OCI-LY1 (cell line): ENCODE measurements at regions not wholly inside any gene's neighbourhood (a gene's known extent, or its start where the extent isn't known, plus 50 kb on each side); places are given as distances from the start of the nearest gene placed in this dataset.

Experiments used
- H2AFZ ChIP-seq: fragments of 200-600 bp; sonication (generic), shearing (Covaris generic); 2 replicates; pipeline ENCODE4 v1.6.0; 2014; ENCODE audit warnings: antibody characterized with exemption, mild to moderate bottlenecking, low read length
- H3F3A ChIP-seq: fragments of 200-600 bp; sonication (generic), shearing (Covaris generic); 2 replicates; pipeline ENCODE4 v1.6.0; 2014; ENCODE audit warnings: mild to moderate bottlenecking, antibody characterized with exemption, low read length, moderate library complexity; ENCODE audit not compliant: insufficient read depth
- H3K27ac ChIP-seq: fragments of 200-600 bp; sonication (generic); 2 replicates; pipeline ENCODE4 v1.5.1; 2014; ENCODE audit warnings: low read length, mixed run types, mild to moderate bottlenecking, low read depth; ENCODE audit not compliant: poor library complexity, severe bottlenecking
- H3K27me3 ChIP-seq: fragments of 200-600 bp; sonication (generic); 2 replicates; pipeline ENCODE4 v1.6.0; 2014; ENCODE audit warnings: antibody characterized with exemption, mild to moderate bottlenecking, low read length, moderate library complexity; ENCODE audit not compliant: insufficient read depth
- H3K36me3 ChIP-seq: fragments of 200-600 bp; sonication (generic); 2 replicates; pipeline ENCODE4 v1.6.1; 2014; ENCODE audit warnings: mild to moderate bottlenecking, antibody characterized with exemption, low read length, moderate library complexity, mixed read lengths; ENCODE audit not compliant: insufficient read depth
- H3K4me1 ChIP-seq: fragments of 200-600 bp; sonication (generic); 2 replicates; pipeline ENCODE4 v1.5.1; 2014; ENCODE audit warnings: mild to moderate bottlenecking, low read length, moderate library complexity; ENCODE audit not compliant: insufficient read depth, severe bottlenecking
- H3K4me2 ChIP-seq: fragments of 200-600 bp; sonication (generic), shearing (Covaris generic); 2 replicates; pipeline ENCODE4 v1.6.1; 2014; ENCODE audit warnings: low read length
- H3K4me3 ChIP-seq: fragments of 200-600 bp; sonication (generic); 2 replicates; pipeline ENCODE4 v1.5.1; 2014; ENCODE audit warnings: low read length, low read depth, mild to moderate bottlenecking, mixed read lengths; ENCODE audit not compliant: poor library complexity, severe bottlenecking
- H3K79me2 ChIP-seq: fragments of 200-600 bp; shearing (Covaris generic); 2 replicates; pipeline ENCODE4 v1.6.1; 2016; ENCODE audit warnings: mixed run types, low read length, mixed read lengths; ENCODE audit not compliant: insufficient read depth
- H3K9ac ChIP-seq: fragments of 200-600 bp; sonication (generic), shearing (Covaris generic); 2 replicates; pipeline ENCODE4 v1.6.1; 2014; ENCODE audit warnings: mild to moderate bottlenecking, low read length, mixed read lengths
- H3K9me2 ChIP-seq: fragments of 200-600 bp; sonication (generic), shearing (Covaris generic); 2 replicates; pipeline ENCODE4 v1.6.1; 2014; ENCODE audit warnings: low read depth, mild to moderate bottlenecking, low read length, mixed read lengths
- H3K9me3 ChIP-seq: fragments of 200-600 bp; shearing (Covaris generic); 2 replicates; pipeline ENCODE4 v1.6.1; 2014; ENCODE audit warnings: low read length, mixed read lengths
- H4K20me1 ChIP-seq: fragments of 200-600 bp; sonication (generic), shearing (Covaris generic); 2 replicates; pipeline ENCODE4 v1.6.0; 2016; ENCODE audit warnings: mild to moderate bottlenecking, low read length; ENCODE audit not compliant: insufficient read depth
- CTCF ChIP-seq: fragments of 200-600 bp; sonication (generic), shearing (Covaris generic); IDR thresholded peaks from 2 replicates; pipeline ENCODE4 v1.5.1; 2017; ENCODE audit warnings: mild to moderate bottlenecking, antibody characterized with exemption, low read length, moderate library complexity, mixed read lengths
- EZH2 ChIP-seq: fragments of 200-600 bp; sonication (generic), shearing (Covaris generic); IDR thresholded peaks from 2 replicates; pipeline ENCODE4 v1.8.0; 2017; ENCODE audit warnings: borderline replicate concordance, mixed run types, mild to moderate bottlenecking, antibody characterized with exemption, low read length, moderate library complexity, mixed read lengths

GRCh38 chr9:21592063-21592338 is 109.9 kb upstream of the IFNE start:
- Histone ChIP-seq H3K36me3 (no peaks in the 10 kb centered on the region), H2AFZ (no peak overlapping the region), H3K4me2 (no peak overlapping the region), H3K27me3 (no peaks in the 10 kb centered on the region), H3K4me1 (no peaks in the 10 kb centered on the region), H4K20me1 (no peaks in the 10 kb centered on the region), H3K9me3 (no peaks in the 10 kb centered on the region), H3K9me2 (no peaks in the 10 kb centered on the region), H3K27ac (no peak overlapping the region), H3F3A (no peaks in the 10 kb centered on the region), H3K9ac (no peak overlapping the region), H3K4me3 (no peak overlapping the region), H3K79me2 (no peaks in the 10 kb centered on the region)
- no peak for TF ChIP-seq EZH2

GRCh38 chr9:21597284-21597683 is 115.2 kb upstream of the IFNE start:
- Histone ChIP-seq H3K9ac (no peak overlapping the region), H3K4me2 (no peak overlapping the region), H3K27ac (no peak overlapping the region), H3K27me3 (no peaks in the 10 kb centered on the region), H3K4me3 (no peak overlapping the region), H3F3A (no peaks in the 10 kb centered on the region), H2AFZ (no peak overlapping the region), H3K36me3 (no peaks in the 10 kb centered on the region), H4K20me1 (no peaks in the 10 kb centered on the region), H3K4me1 (no peaks in the 10 kb centered on the region), H3K79me2 (no peaks in the 10 kb centered on the region), H3K9me3 (no peaks in the 10 kb centered on the region), H3K9me2 (no peaks in the 10 kb centered on the region)
- TF ChIP-seq CTCF (no peak), EZH2 (no peak)

GRCh38 chr9:21598749-21599148 is 116.6 kb upstream of the IFNE start:
- Histone ChIP-seq H3K9me3 (no peaks in the 10 kb centered on the region), H3K27me3 (no peaks in the 10 kb centered on the region), H3K9ac (no peak overlapping the region), H3K9me2 (no peaks in the 10 kb centered on the region), H2AFZ (no peak overlapping the region), H4K20me1 (no peaks in the 10 kb centered on the region), H3K4me3 (no peak overlapping the region), H3K4me2 (no peak overlapping the region), H3F3A (no peaks in the 10 kb centered on the region), H3K79me2 (no peaks in the 10 kb centered on the region), H3K36me3 (no peaks in the 10 kb centered on the region), H3K4me1 (no peaks in the 10 kb centered on the region), H3K27ac (no peak overlapping the region)
- TF ChIP-seq EZH2 (no peak), CTCF (no peak)

GRCh38 chr9:21605489-21605931 is 123.4 kb upstream of the IFNE start:
- no peak overlapping the region for H3K9ac ChIP-seq
- H3K27me3 ChIP-seq: no peaks in the 10 kb centered on the region
- TF ChIP-seq EZH2: no peak
- TF ChIP-seq CTCF: no peak
- no peaks in the 10 kb centered on the region for H3K9me3 ChIP-seq
- no peaks in the 10 kb centered on the region for H3F3A ChIP-seq
- H3K27ac ChIP-seq: no peak overlapping the region
- H3K4me3 ChIP-seq: no peak overlapping the region
- H3K4me1 ChIP-seq: no peaks in the 10 kb centered on the region
- H3K9me2 ChIP-seq: no peaks in the 10 kb centered on the region
- no peak overlapping the region for H2AFZ ChIP-seq
- H3K79me2 ChIP-seq: no peaks in the 10 kb centered on the region
- H3K36me3 ChIP-seq: no peaks in the 10 kb centered on the region
- no peaks in the 10 kb centered on the region for H4K20me1 ChIP-seq
- no peak overlapping the region for H3K4me2 ChIP-seq
